ENCODE measurements at regions not wholly inside any gene's neighbourhood (a gene's known extent, or its start where the extent isn't known, plus 50 kb on each side); places are given as distances from the start of the nearest gene placed in this dataset.

DNA sequence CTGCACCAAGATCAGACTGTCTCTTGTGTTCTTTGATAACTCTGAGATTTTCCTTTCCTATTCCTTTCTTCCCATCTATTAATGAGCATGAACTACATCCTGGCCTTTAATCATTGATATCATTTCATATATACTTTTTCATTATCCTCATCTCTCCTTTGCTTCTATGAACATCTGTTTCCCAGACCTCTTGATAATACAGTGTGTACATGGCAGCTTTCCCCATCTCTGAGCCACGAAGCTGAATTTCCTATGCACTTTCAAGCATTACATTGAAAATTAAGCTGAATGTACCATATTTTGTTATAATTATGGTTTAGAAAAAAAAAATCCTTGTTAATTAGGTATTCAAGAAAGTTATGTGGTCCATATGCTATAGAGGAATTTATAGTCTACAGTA lies 60.9 kb upstream of the CREB5 start:
- TF ChIP-seq EP300 (IDR thresholded peaks at IDR 0.05), result no peak
- TF ChIP-seq, protein P1, sequence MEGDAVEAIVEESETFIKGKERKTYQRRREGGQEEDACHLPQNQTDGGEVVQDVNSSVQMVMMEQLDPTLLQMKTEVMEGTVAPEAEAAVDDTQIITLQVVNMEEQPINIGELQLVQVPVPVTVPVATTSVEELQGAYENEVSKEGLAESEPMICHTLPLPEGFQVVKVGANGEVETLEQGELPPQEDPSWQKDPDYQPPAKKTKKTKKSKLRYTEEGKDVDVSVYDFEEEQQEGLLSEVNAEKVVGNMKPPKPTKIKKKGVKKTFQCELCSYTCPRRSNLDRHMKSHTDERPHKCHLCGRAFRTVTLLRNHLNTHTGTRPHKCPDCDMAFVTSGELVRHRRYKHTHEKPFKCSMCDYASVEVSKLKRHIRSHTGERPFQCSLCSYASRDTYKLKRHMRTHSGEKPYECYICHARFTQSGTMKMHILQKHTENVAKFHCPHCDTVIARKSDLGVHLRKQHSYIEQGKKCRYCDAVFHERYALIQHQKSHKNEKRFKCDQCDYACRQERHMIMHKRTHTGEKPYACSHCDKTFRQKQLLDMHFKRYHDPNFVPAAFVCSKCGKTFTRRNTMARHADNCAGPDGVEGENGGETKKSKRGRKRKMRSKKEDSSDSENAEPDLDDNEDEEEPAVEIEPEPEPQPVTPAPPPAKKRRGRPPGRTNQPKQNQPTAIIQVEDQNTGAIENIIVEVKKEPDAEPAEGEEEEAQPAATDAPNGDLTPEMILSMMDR (IDR thresholded peaks at IDR 0.05), result no peak
- TF ChIP-seq POLR2A (IDR thresholded peaks at IDR 0.05), result no peak
